Stomach (tissue), 8 donors: ENCODE measurements at regions not wholly inside any gene's neighbourhood (a gene's known extent, or its start where the extent isn't known, plus 50 kb on each side); places are given as distances from the start of the nearest gene placed in this dataset.

ENCODE experiments used
- DNase-seq, 2 donors: peaks; one replicate each; pipeline versions ENCODE4 v3.0.0 to v3.0.0-alpha.2; 2013 to 2019
- H3K27ac ChIP-seq, 5 donors: fragments of 200-600 bp in 4 of 5; sonication (generic) in 4 of 5; one replicate each; pipeline ENCODE4 v1.5.1; 2013 to 2019; ENCODE audit warnings: mild to moderate bottlenecking in 1 of 5, moderate library complexity in 1 of 5
- H3K27me3 ChIP-seq, 3 donors: fragments of 200-600 bp; sonication (generic); one replicate each; pipeline ENCODE4 v1.5.1; 2017 to 2019; ENCODE audit warnings: mixed run types in 1 of 3
- H3K36me3 ChIP-seq, 4 donors: fragments of 200-600 bp; sonication (generic); 1 replicate in 3 of 4; 2 replicates in 1 of 4; pipeline ENCODE4 v1.5.1; 2016 to 2019
- H3K4me1 ChIP-seq, 4 donors: fragments of 200-600 bp; sonication (generic); one replicate each; pipeline ENCODE4 v1.5.1; 2016 to 2019
- H3K4me3 ChIP-seq, 4 donors: fragments of 200-600 bp; sonication (generic) in 3 of 4; one replicate each; pipeline ENCODE4 v1.5.1; 2016 to 2019; ENCODE audit warnings: mild to moderate bottlenecking in 1 of 4
- H3K9me3 ChIP-seq, 4 donors: fragments of 200-600 bp; sonication (generic); one replicate each; pipeline ENCODE4 v1.5.1; 2016 to 2019
- EP300 ChIP-seq: sonication (generic); formaldehyde crosslinking; IDR thresholded peaks from one replicate; pipeline ENCODE4 v1.6.1; 2017; ENCODE audit warnings: antibody characterized with exemption
- POLR2A ChIP-seq, 4 donors: fragments of 450-650 bp; IDR thresholded peaks; one replicate each; pipeline ENCODE4 v1.6.1; 2016; ENCODE audit warnings: antibody characterized with exemption in 4 of 4, control low read depth in 2 of 4, mild to moderate bottlenecking in 1 of 4, moderate library complexity in 1 of 4
- POLR2AphosphoS5 ChIP-seq, 3 donors: sonication (generic); formaldehyde crosslinking; IDR thresholded peaks; one replicate each; pipeline ENCODE4 v1.6.1; 2016; ENCODE audit warnings: antibody characterized with exemption in 3 of 3
- WGBS, 5 donors: extraction: QIAGEN DNeasy Blood & Tissue Kit in 3 of 5; methylation state at CpG; one replicate each; pipeline versions ENCODE4 v1.1.5 to v1.1.7; 2013 to 2018; 5-methylcytosine and 5-hydroxymethylcytosine counted together
- intact Hi-C: fragments of 100-400 bp; cut with DNase I; formaldehyde crosslinking; loops from one replicate; pipeline ENCODE4 v1.15.1; 2023; ENCODE audit warnings: low total_unique reads
- TF ChIP-seq, protein P1 (sequence below), 7 experiments: fragments of 450-650 bp in 4 of 7; fragments of 200-600 bp in 3 of 7; sonication (generic) in 3 of 7; IDR thresholded peaks; one replicate each; pipeline ENCODE4 v1.5.1; 2016 to 2019; ENCODE audit warnings: antibody characterized with exemption in 7 of 7, control low read depth in 2 of 7, mild to moderate bottlenecking in 1 of 7
- donor health status: healthy with polysubstance abuse.
- donor health status: Bipolar disorder and iron deficiency.
- donor health status: healthy.

DNA sequence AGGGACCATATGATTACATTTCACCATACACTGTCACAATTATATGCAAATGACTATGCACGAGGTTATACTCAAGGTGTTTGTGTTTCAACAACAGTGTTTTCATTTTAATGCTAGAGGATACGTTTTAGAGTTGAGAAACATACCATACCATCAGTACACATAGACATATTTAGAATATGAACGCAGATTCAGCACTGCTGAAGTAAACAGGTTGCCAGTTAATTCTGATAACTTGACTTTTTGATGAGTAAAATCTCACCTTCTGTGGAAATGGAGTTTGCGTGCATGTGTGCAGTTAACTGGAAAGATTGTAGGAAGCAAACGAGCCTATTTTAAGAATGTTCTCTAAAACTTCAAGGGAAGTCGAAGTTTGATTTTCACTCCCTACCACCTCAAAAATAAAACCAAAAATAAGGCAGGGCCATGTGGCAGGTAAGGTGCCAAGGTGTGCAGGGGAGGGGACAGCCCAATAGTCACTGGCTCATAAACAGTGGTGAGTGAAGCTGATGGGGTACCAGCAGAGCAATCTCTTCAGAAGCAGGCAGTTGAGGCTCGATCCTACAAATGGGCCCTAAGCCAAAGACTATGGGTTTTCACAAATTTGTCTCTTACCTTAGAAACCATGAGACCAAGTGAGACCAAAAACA is 213.1 kb downstream of the IKZF2 start:
- Histone ChIP-seq H3K4me3 (no peak overlapping the region), H3K27me3 (no peaks in the 10 kb centered on the region), H3K36me3 (no peaks in the 10 kb centered on the region), H3K27ac (no peak overlapping the region), H3K4me1 (peaks cover 0 to 21% (median 13%) of the 10 kb centered on the region in 4 donors), H3K9me3 (no peaks in the 10 kb centered on the region)
- TF ChIP-seq EP300: no peak
- 86 to 93% (median 89%) methylated on average over 7 of the region's 7 CpGs for WGBS, 5 donors
- no peak for DNase-seq
- intact Hi-C loops: no loop called here

DNA sequence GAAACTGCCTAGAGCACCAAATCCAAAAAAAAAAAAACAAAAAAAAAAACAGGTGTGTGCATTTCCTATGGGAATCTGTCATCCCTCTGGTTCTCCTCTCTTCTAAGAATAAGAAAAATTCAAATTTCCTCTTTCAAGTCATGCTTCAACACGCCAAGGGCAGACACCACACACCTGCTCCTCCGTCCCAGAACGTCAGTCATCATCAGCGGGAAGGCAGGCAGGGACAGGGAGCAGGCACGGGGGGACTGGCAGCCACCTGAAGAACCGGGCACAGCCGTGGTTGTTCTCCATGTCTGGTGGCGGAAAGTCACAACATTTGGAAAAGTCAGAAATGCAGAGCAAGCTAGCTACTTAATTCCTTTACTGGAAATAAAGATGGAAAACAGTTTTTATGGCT is 214.8 kb downstream of the IKZF2 start:
- intact Hi-C loops: no loop called here
- Histone ChIP-seq H3K27me3 (no peaks in the 10 kb centered on the region), H3K4me1 (peaks cover 0 to 21% (median 13%) of the 10 kb centered on the region in 4 donors), H3K36me3 (no peaks in the 10 kb centered on the region), H3K4me3 (no peak overlapping the region), H3K27ac (no peak overlapping the region), H3K9me3 (no peaks in the 10 kb centered on the region)
- DNase-seq: no peak
- TF ChIP-seq, protein P1, sequence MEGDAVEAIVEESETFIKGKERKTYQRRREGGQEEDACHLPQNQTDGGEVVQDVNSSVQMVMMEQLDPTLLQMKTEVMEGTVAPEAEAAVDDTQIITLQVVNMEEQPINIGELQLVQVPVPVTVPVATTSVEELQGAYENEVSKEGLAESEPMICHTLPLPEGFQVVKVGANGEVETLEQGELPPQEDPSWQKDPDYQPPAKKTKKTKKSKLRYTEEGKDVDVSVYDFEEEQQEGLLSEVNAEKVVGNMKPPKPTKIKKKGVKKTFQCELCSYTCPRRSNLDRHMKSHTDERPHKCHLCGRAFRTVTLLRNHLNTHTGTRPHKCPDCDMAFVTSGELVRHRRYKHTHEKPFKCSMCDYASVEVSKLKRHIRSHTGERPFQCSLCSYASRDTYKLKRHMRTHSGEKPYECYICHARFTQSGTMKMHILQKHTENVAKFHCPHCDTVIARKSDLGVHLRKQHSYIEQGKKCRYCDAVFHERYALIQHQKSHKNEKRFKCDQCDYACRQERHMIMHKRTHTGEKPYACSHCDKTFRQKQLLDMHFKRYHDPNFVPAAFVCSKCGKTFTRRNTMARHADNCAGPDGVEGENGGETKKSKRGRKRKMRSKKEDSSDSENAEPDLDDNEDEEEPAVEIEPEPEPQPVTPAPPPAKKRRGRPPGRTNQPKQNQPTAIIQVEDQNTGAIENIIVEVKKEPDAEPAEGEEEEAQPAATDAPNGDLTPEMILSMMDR (IDR thresholded peaks at IDR 0.05): no peak
- no peak for TF ChIP-seq EP300
- no peak for TF ChIP-seq POLR2A (IDR thresholded peaks at IDR 0.05)
- TF ChIP-seq POLR2AphosphoS5 (IDR thresholded peaks at IDR 0.05): no peak
- WGBS, 5 donors: 77 to 96% (median 90%) methylated on average over 8 of the region's 8 CpGs

DNA sequence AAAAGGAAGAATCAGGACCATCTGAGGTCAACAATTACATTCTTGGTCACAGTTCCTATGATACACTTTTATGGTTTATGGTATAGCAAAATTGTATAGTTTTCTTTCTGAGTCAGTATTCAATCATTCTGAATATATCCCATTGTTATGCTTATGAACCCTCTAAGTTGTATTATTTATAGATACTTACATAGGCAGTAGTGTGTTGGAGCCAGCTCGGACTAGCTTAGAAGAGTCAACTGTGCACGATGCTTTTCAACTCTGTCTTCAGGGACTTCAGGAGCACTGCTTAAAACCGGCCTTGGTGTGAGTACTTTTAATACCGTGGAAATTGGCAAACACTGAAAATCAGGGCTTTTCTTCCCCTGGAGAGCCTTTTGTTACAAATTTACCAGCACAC is 215.7 kb downstream of the IKZF2 start:
- WGBS, 5 donors: 81 to 87% (median 84%) methylated on average over 4 of the region's 4 CpGs
- no peak for DNase-seq
- H3K27me3 ChIP-seq: no peaks in the 10 kb centered on the region
- H3K36me3 ChIP-seq: no peaks in the 10 kb centered on the region
- intact Hi-C loops: no loop called here
- no peak overlapping the region for H3K27ac ChIP-seq
- no peak overlapping the region for H3K4me3 ChIP-seq
- no peaks in the 10 kb centered on the region for H3K9me3 ChIP-seq
- TF ChIP-seq POLR2AphosphoS5 (IDR thresholded peaks at IDR 0.05) (no peak), EP300 (no peak), POLR2A (IDR thresholded peaks at IDR 0.05) (no peak)
- TF ChIP-seq, protein P1 (IDR thresholded peaks at IDR 0.05): no peak
- peaks cover 0 to 16% (median 7%) of the 10 kb centered on the region in 4 donors for H3K4me1 ChIP-seq

DNA sequence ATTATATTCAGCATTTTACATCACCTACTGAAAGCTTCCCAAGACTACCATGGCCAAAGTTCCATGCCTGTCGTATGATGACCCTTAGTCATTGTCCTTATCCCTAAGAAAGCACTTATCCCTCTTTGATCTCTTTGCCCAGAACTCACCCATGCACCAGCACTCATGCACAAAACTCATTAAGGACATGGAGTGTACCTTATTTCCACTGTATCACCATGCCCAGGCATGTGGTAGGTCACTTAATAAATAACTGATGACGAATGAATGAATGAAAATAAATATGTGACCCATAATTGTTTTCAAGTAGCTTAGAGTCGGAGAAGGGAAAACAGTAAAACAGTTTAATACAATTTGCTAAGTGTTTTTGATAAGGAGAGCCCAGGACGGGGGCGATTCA is 220.1 kb downstream of the IKZF2 start:
- Histone ChIP-seq H3K36me3 (no peaks in the 10 kb centered on the region), H3K9me3 (no peaks in the 10 kb centered on the region), H3K27ac (no peak overlapping the region), H3K4me1 (no peaks in the 10 kb centered on the region), H3K4me3 (no peak overlapping the region), H3K27me3 (no peaks in the 10 kb centered on the region)
- intact Hi-C loops: no loop called here
- DNase-seq: no peak
- 83 to 92% (median 90%) methylated on average over 5 of the region's 5 CpGs for WGBS, 5 donors
- TF ChIP-seq EP300: no peak
- TF ChIP-seq, protein P1 (IDR thresholded peaks at IDR 0.05): no peak
- TF ChIP-seq POLR2A (IDR thresholded peaks at IDR 0.05): no peak
- TF ChIP-seq POLR2AphosphoS5 (IDR thresholded peaks at IDR 0.05): no peak

DNA sequence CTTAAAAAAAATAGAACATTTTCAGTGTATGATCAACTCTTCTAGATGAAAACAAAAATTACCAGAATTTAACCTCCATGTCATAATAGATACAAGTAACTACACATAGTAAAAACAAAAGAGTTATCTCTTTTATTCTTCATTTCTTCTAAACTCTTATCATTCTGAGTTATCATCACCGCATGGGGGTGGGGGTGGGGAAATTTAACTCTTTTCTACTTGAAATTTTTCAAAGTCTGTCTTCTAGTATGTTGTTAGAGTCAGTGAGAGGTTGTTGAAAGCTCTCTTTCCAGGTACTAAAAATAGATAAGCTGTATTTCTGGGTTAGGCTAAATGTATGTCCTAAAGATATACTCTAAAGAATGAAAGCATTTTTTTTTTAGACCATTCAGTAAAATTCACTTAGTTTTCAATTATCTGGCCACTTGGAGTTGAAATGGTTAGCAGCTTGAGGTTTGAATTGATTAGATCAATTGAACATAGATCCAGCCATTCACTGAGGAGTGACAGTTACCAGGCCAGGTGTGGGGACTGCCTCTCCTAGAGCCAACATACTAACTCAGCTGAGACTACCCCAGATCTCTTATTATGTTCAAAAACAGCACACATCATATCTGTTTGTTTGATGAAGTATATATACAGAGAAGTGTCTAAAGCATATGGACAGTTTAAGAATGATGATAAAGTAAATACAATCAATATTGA is 220.7 kb downstream of the IKZF2 start:
- WGBS, 5 donors: 36 to 52% (median 48%) methylated on average over 1 of the region's 1 CpG

More for the DNA sequence above, 220.7 kb downstream of the IKZF2 start:
- H3K27ac ChIP-seq: no peak overlapping the region
- no peaks in the 10 kb centered on the region for H3K27me3 ChIP-seq
- no peak for DNase-seq
- H3K4me1 ChIP-seq: no peaks in the 10 kb centered on the region
- no peak overlapping the region for H3K4me3 ChIP-seq
- H3K36me3 ChIP-seq: no peaks in the 10 kb centered on the region
- H3K9me3 ChIP-seq: no peaks in the 10 kb centered on the region
- TF ChIP-seq POLR2A (IDR thresholded peaks at IDR 0.05): no peak
- TF ChIP-seq, protein P1 (IDR thresholded peaks at IDR 0.05): no peak
- no peak for TF ChIP-seq EP300
- no peak for TF ChIP-seq POLR2AphosphoS5 (IDR thresholded peaks at IDR 0.05)
- intact Hi-C loops: no loop called here
